ENCODE measurements at regions not wholly inside any gene's neighbourhood (a gene's known extent, or its start where the extent isn't known, plus 50 kb on each side); places are given as distances from the start of the nearest gene placed in this dataset.

- H3K27me3 ChIP-seq (ENCODE audit: control insufficient read depth, insufficient read depth, low read length) = no peaks in the 10 kb centered on the region
- ATAC-seq = no peak
- H3K4me3 ChIP-seq (ENCODE audit: low read depth in 2 of 2, low read length in 2 of 2) = no peak overlapping the region
- no peak overlapping the region for H3K27ac ChIP-seq (ENCODE audit: low read length)
- in situ Hi-C loops (cut with HindIII; ENCODE audit: low pct_unique_long_range_greater_than_20kb, low sequenced_read_pairs) (no loop called here), intact Hi-C loops (cut with micrococcal nuclease; ENCODE audit: unreplicated experiment) (no loop called here)
- ChIA-PET CTCF (no interaction called here), POLR2A (no interaction called here)
- no peaks in the 10 kb centered on the region for H3K9me3 ChIP-seq (ENCODE audit: control insufficient read depth, insufficient read depth, low read depth, low read length)
- no TSS peak for BruUV-seq (replicated peaks)
- H3K36me3 ChIP-seq (ENCODE audit: control insufficient read depth, insufficient read depth, low read length) = no peaks in the 10 kb centered on the region
- TF ChIP-seq POLR2AphosphoS5 (IDR thresholded peaks at IDR 0.05; ENCODE audit: low read depth, low read length) = no peak
- TF ChIP-seq REST (IDR thresholded peaks at IDR 0.05; ENCODE audit: insufficient read depth in 1 of 2, low read depth in 2 of 2, low read length in 1 of 2) = no peak
- TF ChIP-seq TCF7L2 (IDR thresholded peaks at IDR 0.05; ENCODE audit: low read depth, low read length) = no peak
- TF ChIP-seq CTCF (IDR thresholded peaks at IDR 0.05) = no peak
- TF ChIP-seq SIN3A (IDR thresholded peaks at IDR 0.05; ENCODE audit: borderline replicate concordance, insufficient read depth, low read depth, low read length) = no peak
- no peak for DNase-seq (ENCODE audit: low read depth, low spot score)
- H3K4me1 ChIP-seq (ENCODE audit: control insufficient read depth, insufficient read depth, low read length) = no peaks in the 10 kb centered on the region
Measured at GRCh38 chr16:76883076-76883475, 307.9 kb upstream of the MON1B start.

GRCh38 chr16:76885776-76886537, 305.0 kb upstream of the MON1B start:
- H3K9me3 ChIP-seq (ENCODE audit: control insufficient read depth, insufficient read depth, low read depth, low read length) = no peaks in the 10 kb centered on the region
- ChIA-PET POLR2A (no interaction called here), CTCF (no interaction called here)
- no peaks in the 10 kb centered on the region for H3K27me3 ChIP-seq (ENCODE audit: control insufficient read depth, insufficient read depth, low read length)
- TF ChIP-seq REST (IDR thresholded peaks at IDR 0.05; ENCODE audit: insufficient read depth in 1 of 2, low read depth in 2 of 2, low read length in 1 of 2) (no peak), CTCF (IDR thresholded peaks at IDR 0.05) (no peak), SIN3A (IDR thresholded peaks at IDR 0.05; ENCODE audit: borderline replicate concordance, insufficient read depth, low read depth, low read length) (no peak), POLR2AphosphoS5 (IDR thresholded peaks at IDR 0.05; ENCODE audit: low read depth, low read length) (no peak), TCF7L2 (IDR thresholded peaks at IDR 0.05; ENCODE audit: low read depth, low read length) (no peak)
- H3K4me1 ChIP-seq (ENCODE audit: control insufficient read depth, insufficient read depth, low read length) = no peaks in the 10 kb centered on the region
- no TSS peak for BruUV-seq (replicated peaks)
- H3K36me3 ChIP-seq (ENCODE audit: control insufficient read depth, insufficient read depth, low read length) = no peaks in the 10 kb centered on the region
- no peak overlapping the region for H3K4me3 ChIP-seq (ENCODE audit: low read depth in 2 of 2, low read length in 2 of 2)
- in situ Hi-C loops (cut with HindIII; ENCODE audit: low pct_unique_long_range_greater_than_20kb, low sequenced_read_pairs) = no loop called here
- DNase-seq (ENCODE audit: low read depth, low spot score) (no peak), ATAC-seq (no peak)
- H3K27ac ChIP-seq (ENCODE audit: low read length) = no peak overlapping the region
- intact Hi-C loops (cut with micrococcal nuclease; ENCODE audit: unreplicated experiment) = no loop called here
